Subcutaneous abdominal adipose tissue (tissue), 5 donors: ENCODE measurements at regions not wholly inside any gene's neighbourhood (a gene's known extent, or its start where the extent isn't known, plus 50 kb on each side); places are given as distances from the start of the nearest gene placed in this dataset.

Experiments used
- H3K27ac ChIP-seq: one replicate; pipeline ENCODE4 v1.7.0; 2013; ENCODE audit warnings: low read depth, mild to moderate bottlenecking, inconsistent platforms, low read length, moderate library complexity
- H3K27me3 ChIP-seq, 5 donors: one replicate each; pipeline ENCODE4 v1.7.0; 2013; ENCODE audit warnings: low read length in 5 of 5, inconsistent platforms in 1 of 5; ENCODE audit not compliant: control insufficient read depth in 5 of 5, insufficient read depth in 4 of 5
- H3K36me3 ChIP-seq, 5 donors: one replicate each; pipeline ENCODE4 v1.7.0; 2013; ENCODE audit warnings: low read length in 5 of 5; ENCODE audit not compliant: control insufficient read depth in 5 of 5, insufficient read depth in 5 of 5
- H3K4me1 ChIP-seq, 5 donors: one replicate each; pipeline ENCODE4 v1.7.0; 2013; ENCODE audit warnings: low read length in 5 of 5, mild to moderate bottlenecking in 3 of 5, moderate library complexity in 1 of 5; ENCODE audit not compliant: control insufficient read depth in 5 of 5, insufficient read depth in 5 of 5
- H3K4me3 ChIP-seq, 5 donors: one replicate each; pipeline ENCODE4 v1.7.0; 2013; ENCODE audit warnings: low read length in 5 of 5, low read depth in 1 of 5
- H3K9ac ChIP-seq, 5 donors: one replicate each; pipeline ENCODE4 v1.7.0; 2013; ENCODE audit warnings: low read length in 5 of 5, mild to moderate bottlenecking in 4 of 5, moderate library complexity in 3 of 5
- H3K9me3 ChIP-seq, 5 donors: one replicate each; pipeline ENCODE4 v1.7.0; 2013; ENCODE audit warnings: low read length in 5 of 5; ENCODE audit not compliant: control insufficient read depth in 5 of 5
- donor health status: healthy.
- donor health status: healthy.
- donor health status: healthy.
- donor health status: healthy.
- donor health status: healthy.

GRCh38 chr5:133847301-133847700, 121.1 kb downstream of the C5orf15 start:
- no peaks in the 10 kb centered on the region for H3K9me3 ChIP-seq
- H3K4me1 ChIP-seq = peaks cover 0 to 5% (median 0%) of the 10 kb centered on the region in 5 donors
- no peaks in the 10 kb centered on the region for H3K36me3 ChIP-seq
- H3K27ac ChIP-seq = no peak overlapping the region
- H3K27me3 ChIP-seq = peaks cover 0 to 7% (median 0%) of the 10 kb centered on the region in 5 donors
- no peak overlapping the region for H3K9ac ChIP-seq
- no peak overlapping the region for H3K4me3 ChIP-seq

- peaks cover 0 to 10% (median 0%) of the 10 kb centered on the region in 5 donors for H3K27me3 ChIP-seq
- no peak overlapping the region for H3K4me3 ChIP-seq
- H3K9me3 ChIP-seq = no peaks in the 10 kb centered on the region
- no peak overlapping the region for H3K27ac ChIP-seq
- H3K36me3 ChIP-seq = no peaks in the 10 kb centered on the region
- H3K9ac ChIP-seq = no peak overlapping the region
- H3K4me1 ChIP-seq = peaks cover 0 to 5% (median 0%) of the 10 kb centered on the region in 5 donors
These were observed 121.8 kb downstream of the C5orf15 start for GRCh38 chr5:133846478-133847226.

- Histone ChIP-seq H3K36me3 (no peaks in the 10 kb centered on the region), H3K4me1 (peaks cover 0 to 5% (median 0%) of the 10 kb centered on the region in 5 donors), H3K9me3 (no peaks in the 10 kb centered on the region), H3K9ac (no peak overlapping the region), H3K4me3 (no peak overlapping the region), H3K27me3 (peaks cover 0 to 12% (median 0%) of the 10 kb centered on the region in 5 donors), H3K27ac (no peak overlapping the region)
These were observed 123.2 kb downstream of the C5orf15 start for GRCh38 chr5:133845271-133845670.

- Histone ChIP-seq H3K9ac (no peak overlapping the region), H3K4me3 (no peak overlapping the region), H3K27ac (no peak overlapping the region), H3K9me3 (no peaks in the 10 kb centered on the region), H3K36me3 (no peaks in the 10 kb centered on the region), H3K4me1 (peaks cover 0 to 5% (median 0%) of the 10 kb centered on the region in 5 donors), H3K27me3 (peaks cover 0 to 12% (median 0%) of the 10 kb centered on the region in 5 donors)
These were observed 123.6 kb downstream of the C5orf15 start for GRCh38 chr5:133844836-133845235.

GRCh38 chr5:133843911-133844310, 124.5 kb downstream of the C5orf15 start:
- H3K4me3 ChIP-seq = no peak overlapping the region
- no peaks in the 10 kb centered on the region for H3K9me3 ChIP-seq
- H3K27me3 ChIP-seq = peaks cover 0 to 12% (median 0%) of the 10 kb centered on the region in 5 donors
- H3K36me3 ChIP-seq = no peaks in the 10 kb centered on the region
- no peak overlapping the region for H3K27ac ChIP-seq
- no peak overlapping the region for H3K9ac ChIP-seq
- H3K4me1 ChIP-seq = peaks cover 0 to 5% (median 0%) of the 10 kb centered on the region in 5 donors

- Histone ChIP-seq H3K4me3 (no peak overlapping the region), H3K4me1 (peaks cover 0 to 5% (median 0%) of the 10 kb centered on the region in 5 donors), H3K27me3 (peaks cover 0 to 12% (median 0%) of the 10 kb centered on the region in 5 donors), H3K27ac (no peak overlapping the region), H3K9me3 (no peaks in the 10 kb centered on the region), H3K36me3 (no peaks in the 10 kb centered on the region), H3K9ac (no peak overlapping the region)
These were observed 125.4 kb downstream of the C5orf15 start for GRCh38 chr5:133842846-133843611.

GRCh38 chr5:133841831-133842750, 126.3 kb downstream of the C5orf15 start:
- Histone ChIP-seq H3K4me3 (no peak overlapping the region), H3K9ac (no peak overlapping the region), H3K36me3 (no peaks in the 10 kb centered on the region), H3K27me3 (peaks cover 0 to 8% (median 0%) of the 10 kb centered on the region in 5 donors), H3K4me1 (peaks cover 0 to 5% (median 0%) of the 10 kb centered on the region in 5 donors), H3K9me3 (no peaks in the 10 kb centered on the region), H3K27ac (no peak overlapping the region)

GRCh38 chr5:133840168-133840567, 128.3 kb downstream of the C5orf15 start:
- Histone ChIP-seq H3K36me3 (no peaks in the 10 kb centered on the region), H3K27me3 (peaks cover 0 to 5% (median 0%) of the 10 kb centered on the region in 5 donors), H3K4me3 (no peak overlapping the region), H3K9ac (no peak overlapping the region), H3K4me1 (no peaks in the 10 kb centered on the region), H3K27ac (no peak overlapping the region), H3K9me3 (peaks cover 0 to 2% (median 0%) of the 10 kb centered on the region in 5 donors)

GRCh38 chr5:133839721-133840120, 128.7 kb downstream of the C5orf15 start:
- Histone ChIP-seq H3K27ac (no peak overlapping the region), H3K9ac (no peak overlapping the region), H3K4me1 (no peaks in the 10 kb centered on the region), H3K4me3 (no peak overlapping the region), H3K36me3 (no peaks in the 10 kb centered on the region), H3K27me3 (peaks cover 0 to 5% (median 0%) of the 10 kb centered on the region in 5 donors), H3K9me3 (peaks cover 0 to 4% (median 0%) of the 10 kb centered on the region in 5 donors)
